Uterus (tissue), 3 donors: ENCODE measurements at regions not wholly inside any gene's neighbourhood (a gene's known extent, or its start where the extent isn't known, plus 50 kb on each side); places are given as distances from the start of the nearest gene placed in this dataset.

ENCODE experiments used
- DNase-seq, 2 donors: peaks; one replicate each; pipeline ENCODE4 v3.0.0-alpha.2; 2019 to 2020
- H3K27ac ChIP-seq, 2 donors: fragments of 200-600 bp; sonication (generic); 1 replicate in 1 of 2; 2 replicates in 1 of 2; pipeline ENCODE4 v1.5.1; 2016 to 2018
- H3K27me3 ChIP-seq, 2 donors: fragments of 200-600 bp; sonication (generic); one replicate each; pipeline ENCODE4 v1.5.1; 2018 to 2019; ENCODE audit warnings: control low read depth in 1 of 2
- H3K36me3 ChIP-seq, 2 donors: fragments of 200-600 bp; sonication (generic); one replicate each; pipeline ENCODE4 v1.5.1; 2019; ENCODE audit warnings: control low read depth in 1 of 2
- H3K4me1 ChIP-seq, 2 donors: fragments of 200-600 bp; sonication (generic); one replicate each; pipeline ENCODE4 v1.5.1; 2018 to 2019; ENCODE audit warnings: control low read depth in 1 of 2
- H3K4me3 ChIP-seq, 2 donors: fragments of 200-600 bp; sonication (generic); 1 replicate in 1 of 2; 2 replicates in 1 of 2; pipeline ENCODE4 v1.5.1; 2018 to 2019; ENCODE audit warnings: mild to moderate bottlenecking in 1 of 2
- H3K9me3 ChIP-seq, 2 donors: fragments of 200-600 bp; sonication (generic); one replicate each; pipeline ENCODE4 v1.5.1; 2019; ENCODE audit warnings: control low read depth in 1 of 2
- POLR2A ChIP-seq, 2 donors: fragments of 450-650 bp; IDR thresholded peaks; one replicate each; pipeline ENCODE4 v1.6.1; 2016; ENCODE audit warnings: antibody characterized with exemption in 2 of 2, mild to moderate bottlenecking in 1 of 2, moderate library complexity in 1 of 2
- intact Hi-C: fragments of 100-400 bp; cut with DNase I; formaldehyde crosslinking; loops from one replicate; pipeline ENCODE4 v1.15.1; 2023; ENCODE audit warnings: low total_unique reads
- TF ChIP-seq, protein P1 (sequence below), 4 experiments: fragments of 200-600 bp in 2 of 4; fragments of 450-650 bp in 2 of 4; sonication (generic) in 2 of 4; IDR thresholded peaks; one replicate each; pipeline ENCODE4 v1.5.1; 2016 to 2019; ENCODE audit warnings: antibody characterized with exemption in 4 of 4, mild to moderate bottlenecking in 2 of 4, moderate library complexity in 1 of 4
- donor health status: DM: yes; HTN: yes; CAD: no.

GRCh38 chr2:82526277-82526676 is 1932.8 kb downstream of the SUCLG1 start:
- Histone ChIP-seq H3K4me3 (no peak overlapping the region), H3K9me3 (no peaks in the 10 kb centered on the region), H3K36me3 (no peaks in the 10 kb centered on the region), H3K27ac (no peak overlapping the region), H3K4me1 (no peaks in the 10 kb centered on the region), H3K27me3 (no peaks in the 10 kb centered on the region)
- TF ChIP-seq POLR2A (IDR thresholded peaks at IDR 0.05): no peak
- TF ChIP-seq, protein P1, sequence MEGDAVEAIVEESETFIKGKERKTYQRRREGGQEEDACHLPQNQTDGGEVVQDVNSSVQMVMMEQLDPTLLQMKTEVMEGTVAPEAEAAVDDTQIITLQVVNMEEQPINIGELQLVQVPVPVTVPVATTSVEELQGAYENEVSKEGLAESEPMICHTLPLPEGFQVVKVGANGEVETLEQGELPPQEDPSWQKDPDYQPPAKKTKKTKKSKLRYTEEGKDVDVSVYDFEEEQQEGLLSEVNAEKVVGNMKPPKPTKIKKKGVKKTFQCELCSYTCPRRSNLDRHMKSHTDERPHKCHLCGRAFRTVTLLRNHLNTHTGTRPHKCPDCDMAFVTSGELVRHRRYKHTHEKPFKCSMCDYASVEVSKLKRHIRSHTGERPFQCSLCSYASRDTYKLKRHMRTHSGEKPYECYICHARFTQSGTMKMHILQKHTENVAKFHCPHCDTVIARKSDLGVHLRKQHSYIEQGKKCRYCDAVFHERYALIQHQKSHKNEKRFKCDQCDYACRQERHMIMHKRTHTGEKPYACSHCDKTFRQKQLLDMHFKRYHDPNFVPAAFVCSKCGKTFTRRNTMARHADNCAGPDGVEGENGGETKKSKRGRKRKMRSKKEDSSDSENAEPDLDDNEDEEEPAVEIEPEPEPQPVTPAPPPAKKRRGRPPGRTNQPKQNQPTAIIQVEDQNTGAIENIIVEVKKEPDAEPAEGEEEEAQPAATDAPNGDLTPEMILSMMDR (IDR thresholded peaks at IDR 0.05): no peak
- intact Hi-C loops: no loop called here
- DNase-seq: no peak

DNA sequence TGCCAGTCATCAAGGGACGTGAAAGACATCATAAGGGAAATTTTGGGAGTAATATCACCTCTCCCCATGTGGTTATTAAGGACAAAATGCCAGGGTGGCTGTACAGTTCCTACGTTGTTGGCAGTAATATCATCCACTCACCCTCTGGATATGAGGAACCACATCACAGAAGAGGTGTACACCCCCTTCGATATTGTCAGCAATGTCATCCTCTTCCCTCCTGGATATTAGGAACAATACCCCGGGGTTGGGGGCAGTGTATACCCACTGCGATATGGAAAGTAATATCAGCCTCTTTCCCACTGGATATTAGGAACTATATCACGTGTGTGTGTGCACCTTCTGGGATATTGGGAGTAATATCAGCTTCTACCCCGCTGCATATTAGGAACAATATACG is 1933.3 kb downstream of the SUCLG1 start:
- H3K9me3 ChIP-seq: no peaks in the 10 kb centered on the region
- H3K27ac ChIP-seq: no peak overlapping the region
- TF ChIP-seq POLR2A (IDR thresholded peaks at IDR 0.05): no peak
- TF ChIP-seq, protein P1 (IDR thresholded peaks at IDR 0.05): no peak
- no peaks in the 10 kb centered on the region for H3K36me3 ChIP-seq
- intact Hi-C loops: no loop called here
- no peak overlapping the region for H3K4me3 ChIP-seq
- H3K27me3 ChIP-seq: no peaks in the 10 kb centered on the region
- no peak for DNase-seq
- no peaks in the 10 kb centered on the region for H3K4me1 ChIP-seq

- no peaks in the 10 kb centered on the region for H3K27me3 ChIP-seq
- intact Hi-C loops: no loop called here
- no peaks in the 10 kb centered on the region for H3K9me3 ChIP-seq
- H3K36me3 ChIP-seq: no peaks in the 10 kb centered on the region
- H3K4me3 ChIP-seq: no peak overlapping the region
- no peak for DNase-seq
- no peak overlapping the region for H3K27ac ChIP-seq
- no peaks in the 10 kb centered on the region for H3K4me1 ChIP-seq
- TF ChIP-seq, protein P1 (IDR thresholded peaks at IDR 0.05): no peak
- no peak for TF ChIP-seq POLR2A (IDR thresholded peaks at IDR 0.05)
Observed at GRCh38 chr2:82524826-82525225, 1934.3 kb downstream of the SUCLG1 start.

DNA sequence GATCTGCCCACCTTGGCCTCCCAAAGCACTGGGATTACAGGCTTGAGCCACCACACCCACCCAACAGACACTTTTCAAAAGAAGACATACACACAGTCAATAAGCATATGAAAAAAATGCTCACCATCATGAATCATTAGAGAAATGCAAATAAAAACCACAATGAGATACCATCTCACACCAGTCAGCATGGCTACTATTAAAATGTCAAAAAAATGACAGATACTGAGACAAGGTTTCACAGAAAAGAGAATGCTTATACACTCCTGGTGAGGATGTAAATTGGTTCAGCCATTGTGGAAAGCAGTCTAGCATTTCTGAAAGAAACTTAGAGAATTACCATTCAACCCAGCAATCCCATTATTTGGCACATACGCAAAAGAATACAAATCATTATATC is 1947.2 kb downstream of the SUCLG1 start:
- no peaks in the 10 kb centered on the region for H3K36me3 ChIP-seq
- no peak for DNase-seq
- TF ChIP-seq POLR2A (IDR thresholded peaks at IDR 0.05): no peak
- TF ChIP-seq, protein P1 (IDR thresholded peaks at IDR 0.05): no peak
- no peak overlapping the region for H3K27ac ChIP-seq
- H3K9me3 ChIP-seq: no peaks in the 10 kb centered on the region
- no peaks in the 10 kb centered on the region for H3K4me1 ChIP-seq
- intact Hi-C loops: no loop called here
- H3K27me3 ChIP-seq: no peaks in the 10 kb centered on the region
- H3K4me3 ChIP-seq: no peak overlapping the region

DNA sequence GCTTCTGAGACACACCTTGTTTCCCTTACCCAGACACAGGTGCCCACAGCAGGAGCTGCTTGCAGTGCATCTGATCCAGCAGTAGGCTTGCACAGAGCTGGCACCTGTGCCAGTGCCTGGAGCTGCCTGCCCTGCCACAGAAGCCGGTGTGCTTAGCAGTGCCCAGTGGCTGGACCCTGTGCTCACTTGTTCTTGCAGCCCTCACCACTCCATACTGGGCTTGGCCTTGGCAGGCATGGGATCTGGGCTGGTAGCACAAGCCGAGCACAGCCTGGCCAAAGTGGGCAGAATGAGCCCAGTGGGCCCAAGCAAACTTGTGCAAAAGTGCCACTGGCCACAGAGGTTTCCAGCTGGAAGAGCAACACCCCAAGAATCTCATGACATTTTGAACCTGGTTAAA is 1950.4 kb downstream of the SUCLG1 start:
- no peak overlapping the region for H3K27ac ChIP-seq
- no peaks in the 10 kb centered on the region for H3K36me3 ChIP-seq
- DNase-seq: no peak
- no peak overlapping the region for H3K4me3 ChIP-seq
- no peaks in the 10 kb centered on the region for H3K9me3 ChIP-seq
- intact Hi-C loops: no loop called here
- no peak for TF ChIP-seq POLR2A (IDR thresholded peaks at IDR 0.05)
- TF ChIP-seq, protein P1 (IDR thresholded peaks at IDR 0.05): no peak
- H3K4me1 ChIP-seq: no peaks in the 10 kb centered on the region
- H3K27me3 ChIP-seq: no peaks in the 10 kb centered on the region
